ENCODE measurements at regions not wholly inside any gene's neighbourhood (a gene's known extent, or its start where the extent isn't known, plus 50 kb on each side); places are given as distances from the start of the nearest gene placed in this dataset.

DNA sequence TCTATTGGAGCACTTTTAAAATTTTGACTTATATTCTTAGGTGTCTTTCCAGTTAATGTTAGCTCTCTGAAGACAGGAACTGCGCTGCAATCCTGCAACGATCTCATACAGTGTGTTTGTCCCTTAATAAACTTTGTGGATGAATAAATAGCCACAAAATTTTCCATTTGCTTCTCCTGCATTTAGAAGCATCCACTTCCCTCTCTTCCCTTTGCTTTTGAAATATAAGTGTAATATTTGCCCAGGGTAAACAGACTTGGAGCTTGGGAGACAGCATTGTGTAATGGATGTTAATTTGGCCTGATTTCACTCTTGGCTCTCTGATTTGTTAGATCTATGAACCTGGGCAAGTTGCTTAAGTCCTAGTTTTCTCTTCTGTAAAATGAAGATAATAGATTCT is 58.2 kb upstream of the CD28 start:
- TF ChIP-seq, protein P1, sequence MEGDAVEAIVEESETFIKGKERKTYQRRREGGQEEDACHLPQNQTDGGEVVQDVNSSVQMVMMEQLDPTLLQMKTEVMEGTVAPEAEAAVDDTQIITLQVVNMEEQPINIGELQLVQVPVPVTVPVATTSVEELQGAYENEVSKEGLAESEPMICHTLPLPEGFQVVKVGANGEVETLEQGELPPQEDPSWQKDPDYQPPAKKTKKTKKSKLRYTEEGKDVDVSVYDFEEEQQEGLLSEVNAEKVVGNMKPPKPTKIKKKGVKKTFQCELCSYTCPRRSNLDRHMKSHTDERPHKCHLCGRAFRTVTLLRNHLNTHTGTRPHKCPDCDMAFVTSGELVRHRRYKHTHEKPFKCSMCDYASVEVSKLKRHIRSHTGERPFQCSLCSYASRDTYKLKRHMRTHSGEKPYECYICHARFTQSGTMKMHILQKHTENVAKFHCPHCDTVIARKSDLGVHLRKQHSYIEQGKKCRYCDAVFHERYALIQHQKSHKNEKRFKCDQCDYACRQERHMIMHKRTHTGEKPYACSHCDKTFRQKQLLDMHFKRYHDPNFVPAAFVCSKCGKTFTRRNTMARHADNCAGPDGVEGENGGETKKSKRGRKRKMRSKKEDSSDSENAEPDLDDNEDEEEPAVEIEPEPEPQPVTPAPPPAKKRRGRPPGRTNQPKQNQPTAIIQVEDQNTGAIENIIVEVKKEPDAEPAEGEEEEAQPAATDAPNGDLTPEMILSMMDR (IDR thresholded peaks at IDR 0.05), result no peak
- TF ChIP-seq ZFX (IDR thresholded peaks at IDR 0.05; ENCODE audit: borderline replicate concordance), result no peak

All from 22Rv1 (cell line).